Type B pancreatic cell (in vitro differentiated cells): ENCODE measurements at regions not wholly inside any gene's neighbourhood (a gene's known extent, or its start where the extent isn't known, plus 50 kb on each side); places are given as distances from the start of the nearest gene placed in this dataset.

Experiments used
- DNase-seq: peaks from one replicate; pipeline ENCODE4 v3.0.0; 2021; ENCODE audit warnings: mixed read lengths; ENCODE audit not compliant: unreplicated experiment; ENCODE audit errors: extremely low spot score
- H3K27ac Mint-ChIP-seq: 2 replicates; pipeline ENCODE4 v1.8.0; 2021; ENCODE audit warnings: mild to moderate bottlenecking, mixed read lengths
- H3K27me3 Mint-ChIP-seq: 2 replicates; pipeline ENCODE4 v1.8.0; 2021; ENCODE audit warnings: mixed read lengths
- H3K36me3 Mint-ChIP-seq: 2 replicates; pipeline ENCODE4 v1.8.0; 2021; ENCODE audit warnings: mixed read lengths
- H3K4me1 Mint-ChIP-seq: one replicate; pipeline ENCODE4 v1.8.0; 2021; ENCODE audit warnings: mixed read lengths; ENCODE audit not compliant: unreplicated experiment
- H3K4me3 Mint-ChIP-seq: 2 replicates; pipeline ENCODE4 v1.8.0; 2021; ENCODE audit warnings: mild to moderate bottlenecking, mixed read lengths
- H3K9me3 Mint-ChIP-seq: 2 replicates; pipeline ENCODE4 v1.8.0; 2021; ENCODE audit warnings: mixed read lengths
- CTCF ChIP-seq: fragments of 200-600 bp; sonication (generic); conservative IDR thresholded peaks from 2 replicates; pipeline ENCODE4 v1.5.0; 2021; ENCODE audit warnings: antibody characterized with exemption, mild to moderate bottlenecking

- no peak for DNase-seq
- peaks cover 9% of the 10 kb centered on the region for H3K4me1 Mint-ChIP-seq
- TF ChIP-seq CTCF, result no peak
- H3K9me3 Mint-ChIP-seq, result no peaks in the 10 kb centered on the region
- no peak overlapping the region for H3K4me3 Mint-ChIP-seq
- no peaks in the 10 kb centered on the region for H3K36me3 Mint-ChIP-seq
- peaks cover 10% of the 10 kb centered on the region for H3K27me3 Mint-ChIP-seq
- no peak overlapping the region for H3K27ac Mint-ChIP-seq
These were observed 246.7 kb upstream of the ARSJ start for GRCh38 chr4:114226179-114226578.

DNA sequence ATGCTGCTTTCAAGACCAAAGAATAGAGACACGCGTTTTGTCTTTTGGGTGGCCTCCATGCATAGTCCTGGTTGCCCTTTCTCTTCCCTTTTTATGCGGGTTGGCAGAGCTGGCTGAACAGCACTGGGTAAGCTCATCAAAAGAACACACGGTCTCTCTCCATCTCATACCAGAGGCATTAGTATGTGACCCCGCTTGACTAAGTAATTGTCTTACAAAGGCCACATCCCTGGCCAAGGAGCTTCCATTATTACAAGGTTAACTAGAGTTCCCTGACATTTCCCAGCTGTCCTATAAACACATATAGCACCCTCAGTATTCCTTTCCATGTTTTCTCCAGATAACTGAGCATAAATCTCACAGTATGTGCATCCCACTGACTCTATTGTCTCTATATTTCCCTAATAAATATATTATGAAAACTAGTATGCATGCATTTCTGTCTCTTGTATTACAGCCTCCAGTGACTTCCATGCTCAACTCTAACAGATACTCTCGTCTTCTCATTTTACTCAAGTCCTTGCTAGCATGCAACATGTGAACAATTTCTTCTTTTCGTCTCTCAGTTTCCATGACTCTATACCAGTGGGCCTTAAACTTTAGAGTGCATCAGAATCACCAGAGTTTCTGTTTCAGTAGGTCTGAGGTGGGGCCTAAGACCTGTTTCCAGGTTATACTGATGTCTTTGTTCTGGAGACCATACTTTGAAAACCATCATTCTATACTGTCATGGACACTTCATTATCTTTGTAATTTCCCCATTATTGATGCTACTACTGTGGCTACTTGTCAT, 247.7 kb upstream of the ARSJ start:
- Mint-ChIP-seq H3K9me3 (no peaks in the 10 kb centered on the region), H3K27ac (no peak overlapping the region), H3K27me3 (peaks cover 14% of the 10 kb centered on the region), H3K36me3 (no peaks in the 10 kb centered on the region), H3K4me1 (peaks cover 9% of the 10 kb centered on the region), H3K4me3 (no peak overlapping the region)
- no peak for TF ChIP-seq CTCF
- DNase-seq, result no peak

DNA sequence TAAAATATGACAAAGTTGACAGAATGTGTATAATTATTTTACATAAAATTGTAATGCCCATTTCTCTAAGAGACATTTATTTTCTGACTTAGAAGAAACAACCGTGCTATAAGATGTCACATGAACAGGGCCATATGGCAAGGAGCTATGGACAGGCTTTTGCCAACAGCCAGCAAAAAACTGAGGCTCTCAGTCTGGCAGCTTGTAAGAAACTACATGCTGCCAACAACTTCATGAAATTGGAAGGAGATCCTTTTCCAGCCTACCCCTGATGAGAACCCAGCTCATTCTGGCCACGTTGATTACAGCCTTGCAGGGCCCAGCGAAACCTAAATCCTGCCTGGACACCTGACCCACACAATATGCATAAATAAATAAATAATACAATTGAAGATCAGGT, 250.3 kb upstream of the ARSJ start:
- no peak for DNase-seq
- H3K27me3 Mint-ChIP-seq, result peaks cover 16% of the 10 kb centered on the region
- H3K4me3 Mint-ChIP-seq, result no peak overlapping the region
- H3K27ac Mint-ChIP-seq, result no peak overlapping the region
- H3K4me1 Mint-ChIP-seq, result peaks cover 9% of the 10 kb centered on the region
- no peaks in the 10 kb centered on the region for H3K36me3 Mint-ChIP-seq
- no peak for TF ChIP-seq CTCF
- H3K9me3 Mint-ChIP-seq, result no peaks in the 10 kb centered on the region

GRCh38 chr4:114236171-114236769, 256.8 kb upstream of the ARSJ start:
- H3K27me3 Mint-ChIP-seq, result peaks cover 16% of the 10 kb centered on the region
- TF ChIP-seq CTCF, result no peak
- no peak for DNase-seq
- H3K27ac Mint-ChIP-seq, result no peak overlapping the region
- no peaks in the 10 kb centered on the region for H3K4me1 Mint-ChIP-seq
- H3K4me3 Mint-ChIP-seq, result no peak overlapping the region
- H3K9me3 Mint-ChIP-seq, result no peaks in the 10 kb centered on the region
- H3K36me3 Mint-ChIP-seq, result no peaks in the 10 kb centered on the region

DNA sequence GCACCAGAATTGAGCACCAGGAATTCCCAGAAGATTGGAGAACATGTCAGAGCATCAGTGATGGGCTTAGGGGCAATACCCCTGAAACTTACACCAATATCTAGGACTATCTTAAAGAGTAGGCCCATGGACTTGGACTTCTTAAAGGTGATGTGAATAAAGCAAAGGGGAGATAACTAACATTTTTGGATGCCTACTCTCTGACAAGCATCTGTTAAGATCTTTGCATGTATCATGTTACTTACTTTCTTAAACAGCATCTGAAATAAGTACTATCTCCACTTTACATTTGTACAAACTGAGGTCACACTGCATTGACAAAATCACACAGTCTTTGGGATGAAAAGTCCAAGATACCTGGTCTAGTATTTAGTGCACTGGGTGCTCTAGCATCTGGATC, 258.6 kb upstream of the ARSJ start:
- Mint-ChIP-seq H3K27ac (no peak overlapping the region), H3K4me1 (no peaks in the 10 kb centered on the region), H3K9me3 (no peaks in the 10 kb centered on the region), H3K36me3 (no peaks in the 10 kb centered on the region), H3K27me3 (peaks cover 13% of the 10 kb centered on the region), H3K4me3 (no peak overlapping the region)
- TF ChIP-seq CTCF, result no peak
- DNase-seq, result no peak
